ENCODE measurements at regions not wholly inside any gene's neighbourhood (a gene's known extent, or its start where the extent isn't known, plus 50 kb on each side); places are given as distances from the start of the nearest gene placed in this dataset.

GRCh38 chr5:153030755-153031725 is 459.4 kb upstream of the GRIA1 start:
- TF ChIP-seq ZFP3 (CRISPR knock-in tag; IDR thresholded peaks at IDR 0.05): no peak
- no peak for TF ChIP-seq PATZ1 (CRISPR knock-in tag; IDR thresholded peaks at IDR 0.05; ENCODE audit: borderline replicate concordance)
- no peak for TF ChIP-seq GLIS3 (CRISPR knock-in tag; IDR thresholded peaks at IDR 0.05)
- no peak for TF ChIP-seq ARNTL (CRISPR knock-in tag; IDR thresholded peaks at IDR 0.05; ENCODE audit: borderline replicate concordance, low read depth)
- no peak for TF ChIP-seq RARB (CRISPR knock-in tag; IDR thresholded peaks at IDR 0.05)
- no peak for TF ChIP-seq CSRNP3 (CRISPR knock-in tag; IDR thresholded peaks at IDR 0.05)
- TF ChIP-seq TSHZ2 (CRISPR knock-in tag; IDR thresholded peaks at IDR 0.05): no peak
- no peak for TF ChIP-seq TCF4 (CRISPR knock-in tag; IDR thresholded peaks at IDR 0.05; ENCODE audit: borderline replicate concordance)
- no peak for TF ChIP-seq ZFP30 (CRISPR knock-in tag; IDR thresholded peaks at IDR 0.05)
- no peak for TF ChIP-seq ISL1 (CRISPR knock-in tag; IDR thresholded peaks at IDR 0.05)
- no peak for TF ChIP-seq SNAI2 (CRISPR knock-in tag; IDR thresholded peaks at IDR 0.05)
- no peak for TF ChIP-seq ZNF70 (CRISPR knock-in tag; IDR thresholded peaks at IDR 0.05)
- no peak for TF ChIP-seq CREB5 (CRISPR knock-in tag; IDR thresholded peaks at IDR 0.05; ENCODE audit: low read depth)
